H1 (cell line): ENCODE measurements at regions not wholly inside any gene's neighbourhood (a gene's known extent, or its start where the extent isn't known, plus 50 kb on each side); places are given as distances from the start of the nearest gene placed in this dataset.

Experiments
- CTCF ChIA-PET: fragments of 300-600 bp; sonication (Branson Sonifier 250); formaldehyde crosslinking; loops from one replicate; lab custom pipeline; 2021; ENCODE audit not compliant: partially characterized antibody; lab: Charles Lee
- POLR2A ChIA-PET: fragments of 300-600 bp; sonication (Branson Sonifier 250); formaldehyde crosslinking; loops from one replicate; lab custom pipeline; 2021; ENCODE audit warnings: inconsistent platforms; ENCODE audit not compliant: partially characterized antibody; lab: Charles Lee
- DNase-seq, 2 experiments: peaks; one replicate each; pipeline versions ENCODE4 v3.0.0 to v3.0.0-alpha.2; 2010 to 2022; ENCODE audit warnings: low spot score in 2 of 2, low read depth in 1 of 2, mixed read lengths in 1 of 2
- FAIRE-seq: peaks from 2 replicates; lab custom pipeline; 2011; peaks lifted over from hg19 to GRCh38; lab: Jason Lieb, UNC
- H2AFZ ChIP-seq: 2 replicates; pipeline ENCODE4 v1.8.1; 2012; ENCODE audit warnings: low read length, inconsistent platforms
- H2AK5ac ChIP-seq: 2 replicates; pipeline ENCODE4 v1.6.1; 2013; ENCODE audit warnings: low read depth, low read length
- H2BK120ac ChIP-seq: replicated peaks from 2 replicates; pipeline ENCODE3; 2013; ENCODE audit warnings: low read depth, low read length, inconsistent platforms
- H2BK12ac ChIP-seq: 2 replicates; pipeline ENCODE4 v1.6.1; 2013; ENCODE audit warnings: low read depth, low read length
- H2BK15ac ChIP-seq: 2 replicates; pipeline ENCODE4 v1.6.1; 2013; ENCODE audit warnings: low read length
- H2BK20ac ChIP-seq: 2 replicates; pipeline ENCODE4 v1.6.1; 2013; ENCODE audit warnings: low read length
- H2BK5ac ChIP-seq: 2 replicates; pipeline ENCODE4 v1.6.1; 2013; ENCODE audit warnings: low read depth, low read length
- H3K14ac ChIP-seq: 2 replicates; pipeline ENCODE4 v1.6.1; 2013; ENCODE audit warnings: inconsistent platforms; ENCODE audit not compliant: insufficient read length
- H3K18ac ChIP-seq: 2 replicates; pipeline ENCODE4 v1.6.1; 2013; ENCODE audit warnings: low read length; ENCODE audit errors: extremely low read depth
- H3K23ac ChIP-seq: 2 replicates; pipeline ENCODE4 v1.6.1; 2013; ENCODE audit warnings: inconsistent platforms; ENCODE audit not compliant: insufficient read length
- H3K23me2 ChIP-seq: 2 replicates; pipeline ENCODE4 v1.6.1; 2013; ENCODE audit warnings: low read depth, low read length
- H3K27ac ChIP-seq: 2 replicates; pipeline ENCODE4 v1.6.1; 2011; ENCODE audit warnings: low read depth, low read length, inconsistent platforms
- H3K27me3 ChIP-seq, 4 experiments: replicated peaks in 1 of 4; 1 replicate in 1 of 4; 2 replicates in 3 of 4; pipeline versions ENCODE4 v1.6.1 to v1.8.1; 2011 to 2013; ENCODE audit warnings: low read length in 3 of 4, mild to moderate bottlenecking in 3 of 4, inconsistent platforms in 2 of 4, mixed read lengths in 2 of 4, moderate library complexity in 1 of 4; ENCODE audit not compliant: control insufficient read depth in 3 of 4, insufficient read depth in 3 of 4; ENCODE audit errors: extremely low read depth in 1 of 4
- H3K36me3 ChIP-seq, 4 experiments: 2 replicates each; pipeline versions ENCODE4 v1.6.1 to v1.8.1; 2011 to 2013; ENCODE audit warnings: mild to moderate bottlenecking in 4 of 4, low read length in 3 of 4, moderate library complexity in 2 of 4, control low read depth in 1 of 4, inconsistent platforms in 1 of 4; ENCODE audit not compliant: insufficient read depth in 4 of 4, control insufficient read depth in 2 of 4
- H3K4ac ChIP-seq: replicated peaks from 2 replicates; pipeline ENCODE3; 2013; ENCODE audit warnings: low read length, low read depth, mixed read lengths, inconsistent platforms; ENCODE audit not compliant: insufficient read length
- H3K4me1 ChIP-seq, 4 experiments: replicated peaks in 1 of 4; 1 replicate in 1 of 4; 2 replicates in 3 of 4; pipeline versions ENCODE4 v1.6.1 to v1.8.1; 2011 to 2013; ENCODE audit warnings: low read length in 3 of 4, inconsistent platforms in 2 of 4, mixed read lengths in 1 of 4; ENCODE audit not compliant: insufficient read depth in 4 of 4, control insufficient read depth in 3 of 4
- H3K4me2 ChIP-seq, 2 experiments: 2 replicates each; pipeline versions ENCODE4 v1.6.1 to v1.8.1; 2011 to 2013; ENCODE audit warnings: low read depth in 2 of 2, low read length in 2 of 2, control low read depth in 1 of 2, inconsistent platforms in 1 of 2, mild to moderate bottlenecking in 1 of 2; ENCODE audit not compliant: insufficient read depth in 1 of 2
- H3K4me3 ChIP-seq, 4 experiments: fragments of 200-600, 300-600 bp in 1 of 4; sonication (generic), shearing (Covaris generic), sonication (Bioruptor Twin) in 1 of 4; 2 replicates each; pipeline versions ENCODE4 v1.5.1 to v1.8.1; 2011 to 2016; ENCODE audit warnings: low read length in 4 of 4, low read depth in 3 of 4, control low read depth in 2 of 4, inconsistent platforms in 2 of 4, mild to moderate bottlenecking in 2 of 4, mixed read lengths in 1 of 4, moderate library complexity in 1 of 4; ENCODE audit not compliant: insufficient read depth in 2 of 4; ENCODE audit errors: extremely low read depth in 1 of 4
- H3K56ac ChIP-seq: replicated peaks from 2 replicates; pipeline ENCODE3; 2013; ENCODE audit warnings: low read depth, mild to moderate bottlenecking, mixed read lengths, low read length, inconsistent platforms; ENCODE audit not compliant: insufficient read length
- H3K79me1 ChIP-seq: 2 replicates; pipeline ENCODE4 v1.6.1; 2013; ENCODE audit warnings: low read depth, low read length, control low read depth
- H3K79me2 ChIP-seq, 2 experiments: 2 replicates each; pipeline versions ENCODE4 v1.6.1 to v1.8.1; 2012 to 2013; ENCODE audit warnings: low read length in 2 of 2, mild to moderate bottlenecking in 2 of 2, inconsistent platforms in 1 of 2; ENCODE audit not compliant: insufficient read depth in 2 of 2, control insufficient read depth in 1 of 2
- H3K9ac ChIP-seq, 4 experiments: replicated peaks in 1 of 4; 1 replicate in 1 of 4; 2 replicates in 3 of 4; pipeline versions ENCODE4 v1.6.1 to v1.8.1; 2011 to 2013; ENCODE audit warnings: low read depth in 3 of 4, low read length in 3 of 4, control low read depth in 2 of 4, mild to moderate bottlenecking in 2 of 4, moderate library complexity in 2 of 4, inconsistent platforms in 1 of 4; ENCODE audit errors: extremely low read depth in 1 of 4
- H3K9me3 ChIP-seq, 2 experiments: 2 replicates each; pipeline versions ENCODE4 v1.6.1 to v1.8.1; 2012 to 2013; ENCODE audit warnings: mild to moderate bottlenecking in 2 of 2, moderate library complexity in 2 of 2, control low read depth in 1 of 2, inconsistent platforms in 1 of 2, low read depth in 1 of 2, low read length in 1 of 2, mixed read lengths in 1 of 2; ENCODE audit not compliant: insufficient read depth in 2 of 2
- H4K20me1 ChIP-seq, 2 experiments: replicated peaks in 1 of 2; 2 replicates each; pipeline versions ENCODE3 to v1.8.1; 2011 to 2013; ENCODE audit warnings: inconsistent platforms in 2 of 2, low read length in 2 of 2, mild to moderate bottlenecking in 1 of 2; ENCODE audit not compliant: insufficient read depth in 2 of 2, control insufficient read depth in 1 of 2
- H4K5ac ChIP-seq: 2 replicates; pipeline ENCODE4 v1.6.1; 2013; ENCODE audit warnings: low read length, low read depth, mixed read lengths, inconsistent platforms; ENCODE audit not compliant: insufficient read length
- H4K8ac ChIP-seq: 2 replicates; pipeline ENCODE4 v1.8.0; 2013; ENCODE audit warnings: mild to moderate bottlenecking, moderate library complexity, low read length, inconsistent platforms; ENCODE audit not compliant: insufficient read depth; ENCODE audit errors: extremely low read depth
- H4K91ac ChIP-seq: replicated peaks from 2 replicates; pipeline ENCODE3; 2013; ENCODE audit warnings: low read length, mixed read lengths, inconsistent platforms; ENCODE audit not compliant: insufficient read length
- CHD2 ChIP-seq: IDR thresholded peaks from 2 replicates; pipeline ENCODE4 v1.6.1; 2012; ENCODE audit warnings: low read length, improper control_type of control experiment
- GABPA ChIP-seq: IDR thresholded peaks from 2 replicates; pipeline ENCODE4 v1.6.1; 2011; ENCODE audit warnings: mild to moderate bottlenecking, low read length, moderate library complexity, borderline replicate concordance; ENCODE audit not compliant: insufficient read depth
- SIN3A ChIP-seq, 2 experiments: IDR thresholded peaks in 1 of 2; conservative IDR thresholded peaks in 1 of 2; 2 replicates each; pipeline ENCODE4 v1.6.1; 2011 to 2012; ENCODE audit warnings: low read length in 2 of 2, improper control_type of control experiment in 1 of 2, low read depth in 1 of 2, mild to moderate bottlenecking in 1 of 2
- WGBS, 2 experiments: shearing (Covaris generic) in 1 of 2; methylation state at CpG; one replicate each; pipeline versions ENCODE4 v1.1.6 to v1.1.7; 2013 to 2015; ENCODE audit warnings: low lambda C conversion rate in 2 of 2, mixed read lengths in 2 of 2, inconsistent platforms in 1 of 2, low coverage in 1 of 2, missing lambda C conversion rate in 1 of 2; ENCODE audit not compliant: insufficient replicate concordance in 2 of 2, insufficient coverage in 1 of 2, insufficient read length in 1 of 2; ENCODE audit errors: extremely low coverage in 1 of 2, missing lambda C conversion rate in 1 of 2; 5-methylcytosine and 5-hydroxymethylcytosine counted together

- Histone ChIP-seq H3K27ac (no peak overlapping the region), H3K27me3 (no peaks in the 10 kb centered on the region), H4K5ac (no peak overlapping the region), H3K9me3 (no peaks in the 10 kb centered on the region), H3K56ac (no peak overlapping the region), H2BK120ac (no peak overlapping the region), H2AFZ (no peak overlapping the region), H2AK5ac (no peak overlapping the region), H3K23ac (no peak overlapping the region), H3K18ac (no peak overlapping the region), H3K4me1 (no peaks in the 10 kb centered on the region), H3K79me1 (no peaks in the 10 kb centered on the region), H2BK12ac (no peak overlapping the region), H2BK5ac (no peak overlapping the region), H3K36me3 (no peaks in the 10 kb centered on the region), H2BK20ac (no peak overlapping the region), H3K4ac (no peak overlapping the region), H3K4me3 (no peak overlapping the region), H3K14ac (no peak overlapping the region), H3K23me2 (no peaks in the 10 kb centered on the region), H3K4me2 (no peak overlapping the region), H3K79me2 (no peaks in the 10 kb centered on the region), H4K20me1 (no peaks in the 10 kb centered on the region), H2BK15ac (no peak overlapping the region), H3K9ac (no peak overlapping the region), H4K91ac (no peak overlapping the region), H4K8ac (no peak overlapping the region)
- ChIA-PET CTCF (no interaction called here), POLR2A (no interaction called here)
- FAIRE-seq (no peak), DNase-seq (no peak)
- no peak for TF ChIP-seq SIN3A (conservative IDR thresholded peaks at IDR 0.05 in 1 of 2, IDR thresholded peaks at IDR 0.05 in 1 of 2; ENCODE audit: low read depth in 1 of 2, low read length in 2 of 2)
- no peak for TF ChIP-seq CHD2
- no peak for TF ChIP-seq GABPA
- 80% methylated on average over 5 of the region's 5 CpGs; no CpG with 5 or more reads in 1 of the 2 experiments for WGBS, 2 experiments
These were observed 159.1 kb downstream of the CCDC71L start for GRCh38 chr7:106501605-106502580.
